IMR-90 (cell line): ENCODE measurements at regions not wholly inside any gene's neighbourhood (a gene's known extent, or its start where the extent isn't known, plus 50 kb on each side); places are given as distances from the start of the nearest gene placed in this dataset.

Experiments
- ATAC-seq: fragments of 200-7000 bp; cut with Tn5 transposase; 2 replicates; pipeline ENCODE4 v1.9.1; 2020; ENCODE audit warnings: low read depth, mild to moderate bottlenecking, moderate library complexity
- BruUV-seq: library from RNA; stranded (reverse); fragments of 400-500 nt; replicated peaks from 2 replicates; lab custom pipeline; 2021; lab: Mats Ljungman, UMichigan
- CTCF ChIA-PET: fragments of 300-600 bp; formaldehyde crosslinking; extraction: SDS; loops from one replicate; lab custom pipeline; 2021; ENCODE audit warnings: antibody characterized with exemption; lab: Yijun Ruan, JAX
- POLR2A ChIA-PET: fragments of 300-600 bp; sonication (Branson Sonifier 250); formaldehyde crosslinking; loops from one replicate; lab custom pipeline; 2022; ENCODE audit warnings: antibody characterized with exemption; ENCODE audit not compliant: unreplicated experiment; lab: Charles Lee
- DNase-seq: peaks from one replicate; pipeline ENCODE4 v3.0.0; 2013
- H2AFZ ChIP-seq: replicated peaks from 2 replicates; pipeline ENCODE3; 2013; ENCODE audit warnings: low read length, mild to moderate bottlenecking; ENCODE audit not compliant: poor library complexity
- H2AK5ac ChIP-seq: 2 replicates; pipeline ENCODE4 v1.6.1; 2013; ENCODE audit warnings: low read depth, low read length, inconsistent platforms
- H2AK9ac ChIP-seq: replicated peaks from 2 replicates; pipeline ENCODE3; 2013; ENCODE audit warnings: mild to moderate bottlenecking, low read depth, low read length, moderate library complexity; ENCODE audit not compliant: poor library complexity
- H2BK120ac ChIP-seq: 2 replicates; pipeline ENCODE4 v1.6.1; 2013; ENCODE audit warnings: low read depth, low read length, inconsistent platforms
- H2BK15ac ChIP-seq: 3 replicates; pipeline ENCODE4 v1.6.1; 2013; ENCODE audit warnings: low read depth, low read length, inconsistent platforms
- H2BK20ac ChIP-seq: 2 replicates; pipeline ENCODE4 v1.6.1; 2013; ENCODE audit warnings: low read depth, mild to moderate bottlenecking, inconsistent platforms, low read length, moderate library complexity
- H2BK5ac ChIP-seq: 2 replicates; pipeline ENCODE4 v1.6.1; 2013; ENCODE audit warnings: mild to moderate bottlenecking, low read depth, low read length, inconsistent platforms; ENCODE audit not compliant: poor library complexity, severe bottlenecking
- H3K14ac ChIP-seq: replicated peaks from 2 replicates; pipeline ENCODE4 v1.6.1; 2013; ENCODE audit warnings: low read depth, low read length, inconsistent platforms
- H3K18ac ChIP-seq: 2 replicates; pipeline ENCODE4 v1.6.1; 2013; ENCODE audit warnings: low read depth, low read length, control low read depth
- H3K23ac ChIP-seq: 2 replicates; pipeline ENCODE4 v1.6.1; 2013; ENCODE audit warnings: low read depth, low read length, inconsistent platforms
- H3K27ac ChIP-seq: 2 replicates; pipeline ENCODE4 v1.5.1; 2013; ENCODE audit warnings: mild to moderate bottlenecking, control low read depth, low read length; ENCODE audit not compliant: insufficient read depth
- H3K27me3 ChIP-seq: 2 replicates; pipeline ENCODE4 v1.6.1; 2013; ENCODE audit warnings: low read length; ENCODE audit not compliant: control insufficient read depth, insufficient read depth
- H3K36me3 ChIP-seq: 2 replicates; pipeline ENCODE4 v1.6.1; 2013; ENCODE audit warnings: low read length, mixed read lengths; ENCODE audit not compliant: control insufficient read depth, insufficient read depth
- H3K4ac ChIP-seq: 2 replicates; pipeline ENCODE4 v1.6.1; 2013; ENCODE audit warnings: low read depth, low read length, inconsistent platforms
- H3K4me1 ChIP-seq: 2 replicates; pipeline ENCODE4 v1.6.1; 2013; ENCODE audit warnings: low read length, mixed read lengths; ENCODE audit not compliant: control insufficient read depth, insufficient read depth
- H3K4me2 ChIP-seq: 2 replicates; pipeline ENCODE4 v1.6.1; 2013; ENCODE audit warnings: low read depth, mild to moderate bottlenecking, control low read depth, low read length, moderate library complexity
- H3K4me3 ChIP-seq: 2 replicates; pipeline ENCODE4 v1.5.1; 2013; ENCODE audit warnings: low read depth, mild to moderate bottlenecking, control low read depth, low read length, moderate library complexity; ENCODE audit not compliant: insufficient read depth
- H3K56ac ChIP-seq: 2 replicates; pipeline ENCODE4 v1.6.1; 2013; ENCODE audit warnings: low read length, inconsistent platforms; ENCODE audit not compliant: insufficient read depth; ENCODE audit errors: extremely low read depth
- H3K79me1 ChIP-seq, 2 experiments: 2 replicates each; pipeline ENCODE4 v1.6.1; 2013; ENCODE audit warnings: low read length in 2 of 2, inconsistent platforms in 1 of 2, low read depth in 1 of 2
- H3K9ac ChIP-seq: 2 replicates; pipeline ENCODE4 v1.6.1; 2013; ENCODE audit warnings: low read depth, low read length, control low read depth
- H3K9me1 ChIP-seq: 2 replicates; pipeline ENCODE4 v1.6.1; 2013; ENCODE audit warnings: low read length, inconsistent platforms; ENCODE audit not compliant: insufficient read depth
- H3K9me3 ChIP-seq: 2 replicates; pipeline ENCODE4 v1.6.1; 2013; ENCODE audit warnings: low read length; ENCODE audit not compliant: control insufficient read depth, insufficient read depth
- H4K20me1 ChIP-seq: 2 replicates; pipeline ENCODE4 v1.6.1; 2013; ENCODE audit warnings: low read length, inconsistent platforms; ENCODE audit not compliant: insufficient read depth
- H4K5ac ChIP-seq: 2 replicates; pipeline ENCODE4 v1.6.1; 2013; ENCODE audit warnings: mild to moderate bottlenecking, low read depth, low read length, control low read depth
- H4K8ac ChIP-seq, 2 experiments: 2 replicates each; pipeline ENCODE4 v1.6.1; 2013; ENCODE audit warnings: low read depth in 2 of 2, low read length in 2 of 2, control low read depth in 1 of 2, inconsistent platforms in 1 of 2
- H4K91ac ChIP-seq: 2 replicates; pipeline ENCODE4 v1.6.1; 2013; ENCODE audit warnings: low read depth, low read length, inconsistent platforms; ENCODE audit not compliant: insufficient read depth
- BHLHE40 ChIP-seq: fragments of 150-350 bp; IDR thresholded peaks from 2 replicates; pipeline ENCODE4 v1.6.1; 2016; ENCODE audit warnings: mild to moderate bottlenecking, low read depth, low read length
- CEBPB ChIP-seq: IDR thresholded peaks from 2 replicates; pipeline ENCODE4 v1.6.1; 2012; ENCODE audit warnings: low read depth, low read length, improper control_type of control experiment
- ELK1 ChIP-seq: fragments of 150-350 bp; IDR thresholded peaks from 2 replicates; pipeline ENCODE4 v1.6.1; 2016; ENCODE audit warnings: low read depth, mild to moderate bottlenecking, low read length, moderate library complexity, borderline replicate concordance
- FOS ChIP-seq: fragments of 150-350 bp; IDR thresholded peaks from 2 replicates; pipeline ENCODE4 v1.6.1; 2016; ENCODE audit warnings: low read depth, low read length
- MAFK ChIP-seq: IDR thresholded peaks from 2 replicates; pipeline ENCODE4 v1.6.1; 2012; ENCODE audit warnings: low read depth, low read length, improper control_type of control experiment
- RAD21 ChIP-seq: IDR thresholded peaks from 2 replicates; pipeline ENCODE4 v1.6.1; 2012; ENCODE audit warnings: low read length, improper control_type of control experiment
- RFX5 ChIP-seq: IDR thresholded peaks from 2 replicates; pipeline ENCODE4 v1.8.0; 2012; ENCODE audit warnings: low read depth, mild to moderate bottlenecking, low read length, moderate library complexity
- SMC3 ChIP-seq: fragments of 150-350 bp; IDR thresholded peaks from 2 replicates; pipeline ENCODE4 v1.6.1; 2016; ENCODE audit warnings: low read depth, mild to moderate bottlenecking, antibody characterized with exemption, low read length, moderate library complexity
- WGBS, 2 experiments: methylation state at CpG; one replicate each; pipeline versions ENCODE4 v1.1.5 to v1.1.7; 2013; ENCODE audit warnings: missing lambda C conversion rate in 2 of 2; ENCODE audit not compliant: insufficient read length in 1 of 2; ENCODE audit errors: extremely low coverage in 2 of 2; 5-methylcytosine and 5-hydroxymethylcytosine counted together
- dilution Hi-C: fragments of 300-500 bp; cut with HindIII; formaldehyde crosslinking; loops from one replicate; pipeline ENCODE4 v1.14.3; 2018; ENCODE audit warnings: low sequenced_read_pairs; ENCODE audit not compliant: unreplicated experiment
- in situ Hi-C: fragments of 300-500 bp; cut with MboI; formaldehyde crosslinking; loops from 3 replicates; pipeline ENCODE4 v1.14.3; 2019; ENCODE audit warnings: low sequenced_read_pairs, inconsistent platforms, mixed read lengths
- intact Hi-C: fragments of 100-400 bp; cut with micrococcal nuclease; formaldehyde crosslinking; loops from 2 replicates; pipeline ENCODE4 v1.10.0; 2022

- CTCF ChIA-PET = interaction anchor here (0.6 kb wide), 1 partner anchor 301 kb away, joined by 3 read pairs; no protein-coding TSS in a partner anchor
- ATAC-seq = no peak
- DNase-seq = no peak
- no peak overlapping the region for H4K91ac ChIP-seq
- no peak overlapping the region for H3K9ac ChIP-seq
- no peak overlapping the region for H2BK15ac ChIP-seq
- H4K20me1 ChIP-seq = no peaks in the 10 kb centered on the region
- H3K23ac ChIP-seq = no peak overlapping the region
- intact Hi-C loops = no loop called here
- no peaks in the 10 kb centered on the region for H3K9me1 ChIP-seq
- no peaks in the 10 kb centered on the region for H3K4me1 ChIP-seq
- H3K18ac ChIP-seq = no peak overlapping the region
- no peak overlapping the region for H2BK120ac ChIP-seq
- in situ Hi-C loops = no loop called here
- no peak overlapping the region for H3K4me3 ChIP-seq
- no peak overlapping the region for H2BK20ac ChIP-seq
- H2AFZ ChIP-seq = no peak overlapping the region
- dilution Hi-C loops = no loop called here
- H3K27ac ChIP-seq = no peak overlapping the region
- no peak overlapping the region for H3K4ac ChIP-seq
- no CpG with 5 or more reads among the region's 12 CpGs for WGBS, 2 experiments
- no peaks in the 10 kb centered on the region for H3K36me3 ChIP-seq
- H4K8ac ChIP-seq = no peak overlapping the region
- H3K56ac ChIP-seq = no peak overlapping the region
- no peaks in the 10 kb centered on the region for H3K9me3 ChIP-seq
- H3K27me3 ChIP-seq = no peaks in the 10 kb centered on the region; the same call in 1 of the 2 replicates
- no peaks in the 10 kb centered on the region for H3K79me1 ChIP-seq
- no peak overlapping the region for H4K5ac ChIP-seq
- H3K4me2 ChIP-seq = no peak overlapping the region
- POLR2A ChIA-PET = no interaction called here
- no peak overlapping the region for H2AK5ac ChIP-seq
- no TSS peak for BruUV-seq
- no peak overlapping the region for H3K14ac ChIP-seq
- TF ChIP-seq BHLHE40 (no peak), SMC3 (no peak), FOS (no peak), ELK1 (no peak), CEBPB (no peak), RFX5 (no peak), RAD21 (no peak), MAFK (no peak)
- H2BK5ac ChIP-seq = no peak overlapping the region
- no peak overlapping the region for H2AK9ac ChIP-seq
Measured at GRCh38 chr1:38285807-38286530, 239.4 kb upstream of the POU3F1 start.
